ENCODE measurements at regions not wholly inside any gene's neighbourhood (a gene's known extent, or its start where the extent isn't known, plus 50 kb on each side); places are given as distances from the start of the nearest gene placed in this dataset.

DNA sequence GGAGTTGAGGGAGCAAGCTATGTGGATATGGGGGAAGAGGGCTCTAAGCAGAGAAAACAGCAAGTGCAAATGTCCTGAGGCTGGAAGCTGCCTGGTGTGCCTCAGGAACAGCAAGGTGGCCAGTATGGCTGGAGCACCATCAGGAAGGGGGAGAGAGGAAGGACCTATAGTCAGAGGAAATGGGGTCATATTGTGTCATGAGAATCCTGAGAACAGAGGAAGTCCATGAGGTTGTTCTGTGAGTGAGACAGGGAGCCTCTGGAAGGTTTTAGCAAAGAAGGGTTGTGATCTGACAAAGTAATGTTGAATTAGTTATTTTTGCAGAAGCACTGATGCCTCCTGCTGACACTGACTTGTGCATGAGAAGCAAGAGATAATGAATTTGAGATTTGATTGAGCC, 204.3 kb downstream of the PTEN start:
- no peak overlapping the region for H3K27ac Mint-ChIP-seq
- H3K9me3 Mint-ChIP-seq (ENCODE audit: low read depth) = no peaks in the 10 kb centered on the region
- H3K36me3 Mint-ChIP-seq (ENCODE audit: insufficient read depth) = no peaks in the 10 kb centered on the region
- DNase-seq (ENCODE audit: low spot score, unreplicated experiment) = no peak
- H3K4me1 Mint-ChIP-seq (ENCODE audit: low read depth) = peaks cover 10% of the 10 kb centered on the region
- no peak overlapping the region for H3K4me3 Mint-ChIP-seq (ENCODE audit: low read depth)
- TF ChIP-seq, protein P1, sequence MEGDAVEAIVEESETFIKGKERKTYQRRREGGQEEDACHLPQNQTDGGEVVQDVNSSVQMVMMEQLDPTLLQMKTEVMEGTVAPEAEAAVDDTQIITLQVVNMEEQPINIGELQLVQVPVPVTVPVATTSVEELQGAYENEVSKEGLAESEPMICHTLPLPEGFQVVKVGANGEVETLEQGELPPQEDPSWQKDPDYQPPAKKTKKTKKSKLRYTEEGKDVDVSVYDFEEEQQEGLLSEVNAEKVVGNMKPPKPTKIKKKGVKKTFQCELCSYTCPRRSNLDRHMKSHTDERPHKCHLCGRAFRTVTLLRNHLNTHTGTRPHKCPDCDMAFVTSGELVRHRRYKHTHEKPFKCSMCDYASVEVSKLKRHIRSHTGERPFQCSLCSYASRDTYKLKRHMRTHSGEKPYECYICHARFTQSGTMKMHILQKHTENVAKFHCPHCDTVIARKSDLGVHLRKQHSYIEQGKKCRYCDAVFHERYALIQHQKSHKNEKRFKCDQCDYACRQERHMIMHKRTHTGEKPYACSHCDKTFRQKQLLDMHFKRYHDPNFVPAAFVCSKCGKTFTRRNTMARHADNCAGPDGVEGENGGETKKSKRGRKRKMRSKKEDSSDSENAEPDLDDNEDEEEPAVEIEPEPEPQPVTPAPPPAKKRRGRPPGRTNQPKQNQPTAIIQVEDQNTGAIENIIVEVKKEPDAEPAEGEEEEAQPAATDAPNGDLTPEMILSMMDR (IDR thresholded peaks at IDR 0.05; ENCODE audit: unreplicated experiment) = no peak
- no peaks in the 10 kb centered on the region for H3K27me3 Mint-ChIP-seq

DNA sequence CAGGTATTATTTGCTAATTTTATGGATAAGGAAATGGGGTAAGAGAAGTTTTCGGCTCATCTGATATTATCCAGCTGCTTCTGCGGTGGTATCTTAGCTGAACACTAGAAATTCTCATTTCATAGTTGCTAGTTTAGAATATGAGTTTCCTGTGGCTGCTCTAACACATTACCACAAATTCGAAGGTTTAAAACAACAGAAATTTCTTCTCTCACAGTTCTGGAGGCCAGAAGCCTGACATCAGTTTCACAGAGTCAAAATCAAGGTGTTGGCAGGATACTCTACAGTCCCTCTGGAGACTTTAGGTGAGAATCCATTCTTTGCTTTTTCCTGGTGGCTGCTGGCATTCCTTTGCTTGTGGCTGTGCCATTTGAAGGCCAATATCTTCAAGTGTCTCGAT, 205.9 kb downstream of the PTEN start:
- H3K36me3 Mint-ChIP-seq (ENCODE audit: insufficient read depth) = no peaks in the 10 kb centered on the region
- no peak for DNase-seq (ENCODE audit: low spot score, unreplicated experiment)
- TF ChIP-seq, protein P1 (IDR thresholded peaks at IDR 0.05; ENCODE audit: unreplicated experiment) = no peak
- H3K4me3 Mint-ChIP-seq (ENCODE audit: low read depth) = no peak overlapping the region
- H3K27ac Mint-ChIP-seq = no peak overlapping the region
- H3K9me3 Mint-ChIP-seq (ENCODE audit: low read depth) = no peaks in the 10 kb centered on the region
- H3K4me1 Mint-ChIP-seq (ENCODE audit: low read depth) = no peaks in the 10 kb centered on the region
- no peaks in the 10 kb centered on the region for H3K27me3 Mint-ChIP-seq

DNA sequence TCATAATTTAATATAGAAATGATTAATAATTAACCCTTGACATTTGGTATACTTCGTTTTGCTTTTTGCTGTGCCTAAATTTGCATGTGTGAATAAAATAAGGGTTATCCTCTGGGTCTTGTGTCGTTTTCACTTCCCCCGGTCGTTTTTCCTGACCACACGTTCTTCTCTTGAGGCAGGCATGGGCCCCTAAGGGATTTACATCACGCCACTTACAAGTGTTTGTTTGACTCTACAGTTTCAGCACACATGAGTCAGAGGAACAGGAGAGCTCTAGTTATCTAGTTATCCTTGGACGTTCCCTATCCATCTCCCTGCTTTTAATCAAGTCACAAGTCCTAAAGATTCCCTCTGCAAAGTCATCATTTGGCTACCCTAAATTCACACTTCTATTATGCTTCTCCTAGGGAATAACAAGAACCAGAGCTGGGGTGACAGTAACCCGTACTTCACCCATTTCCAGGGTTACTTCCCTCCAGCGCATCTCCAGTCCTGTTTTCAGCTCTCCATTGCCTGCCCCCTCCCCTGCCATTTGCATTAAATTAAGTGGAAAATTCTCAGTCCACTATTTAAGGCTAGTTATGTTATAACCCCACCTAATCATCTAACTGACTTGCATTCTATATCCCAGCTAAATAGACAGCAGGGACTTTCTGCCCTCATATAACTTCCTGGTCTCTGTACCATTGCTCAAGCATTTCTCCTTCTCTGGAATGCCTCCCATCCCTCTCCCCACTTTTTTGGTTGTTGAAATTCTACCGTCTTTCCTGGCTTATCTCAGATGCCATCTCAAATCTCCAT, 206.9 kb downstream of the PTEN start:
- TF ChIP-seq, protein P1 (IDR thresholded peaks at IDR 0.05; ENCODE audit: unreplicated experiment) = no peak
- Mint-ChIP-seq H3K27me3 (no peaks in the 10 kb centered on the region), H3K4me3 (ENCODE audit: low read depth) (no peak overlapping the region), H3K36me3 (ENCODE audit: insufficient read depth) (no peaks in the 10 kb centered on the region), H3K9me3 (ENCODE audit: low read depth) (no peaks in the 10 kb centered on the region), H3K4me1 (ENCODE audit: low read depth) (no peaks in the 10 kb centered on the region), H3K27ac (no peak overlapping the region)
- no peak for DNase-seq (ENCODE audit: low spot score, unreplicated experiment)

DNA sequence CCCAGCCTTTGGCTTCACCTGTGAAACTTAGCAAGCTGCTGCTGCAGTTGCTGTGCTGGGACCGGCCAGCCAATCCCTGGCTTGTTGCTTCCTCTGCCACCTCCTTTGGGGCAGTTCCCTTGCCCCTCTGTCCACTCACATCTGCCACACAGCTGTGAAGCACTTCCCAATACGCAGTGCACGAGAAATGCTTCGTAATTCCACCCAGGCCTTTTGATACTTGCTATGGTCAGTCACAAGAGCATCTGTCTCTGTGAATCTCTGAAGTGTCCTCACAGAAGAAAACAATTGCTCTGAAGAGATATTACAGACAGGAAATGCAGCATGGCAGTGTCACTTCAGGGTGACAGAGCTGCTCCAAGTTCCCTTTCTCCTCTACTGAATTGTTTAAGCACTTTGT, 208.5 kb downstream of the PTEN start:
- Mint-ChIP-seq H3K4me3 (ENCODE audit: low read depth) (no peak overlapping the region), H3K9me3 (ENCODE audit: low read depth) (no peaks in the 10 kb centered on the region), H3K36me3 (ENCODE audit: insufficient read depth) (no peaks in the 10 kb centered on the region), H3K27ac (no peak overlapping the region), H3K4me1 (ENCODE audit: low read depth) (no peaks in the 10 kb centered on the region), H3K27me3 (no peaks in the 10 kb centered on the region)
- DNase-seq (ENCODE audit: low spot score, unreplicated experiment) = no peak
- TF ChIP-seq, protein P1 (IDR thresholded peaks at IDR 0.05; ENCODE audit: unreplicated experiment) = no peak

DNA sequence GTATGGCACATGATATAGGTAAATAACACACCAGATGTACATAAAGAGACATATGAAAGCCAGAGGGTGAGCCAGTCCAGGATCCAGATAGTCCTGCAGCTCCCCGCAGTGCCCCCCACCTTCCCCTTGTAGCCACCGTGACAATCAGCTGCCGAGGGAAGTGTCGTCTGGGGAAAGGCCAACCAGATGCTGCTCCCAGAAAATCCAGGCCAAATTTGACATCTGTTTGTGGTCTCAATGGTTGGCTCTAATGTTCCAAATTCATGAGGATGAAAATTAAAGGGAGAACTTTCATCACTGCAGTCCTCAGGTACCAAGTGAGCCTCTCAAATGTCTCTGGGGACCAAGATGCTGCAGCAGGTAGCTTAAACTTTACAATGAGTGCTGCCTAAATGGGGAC, 210.3 kb downstream of the PTEN start:
- no peaks in the 10 kb centered on the region for H3K9me3 Mint-ChIP-seq (ENCODE audit: low read depth)
- H3K36me3 Mint-ChIP-seq (ENCODE audit: insufficient read depth) = no peaks in the 10 kb centered on the region
- TF ChIP-seq, protein P1 (IDR thresholded peaks at IDR 0.05; ENCODE audit: unreplicated experiment) = no peak
- no peak overlapping the region for H3K4me3 Mint-ChIP-seq (ENCODE audit: low read depth)
- no peak overlapping the region for H3K27ac Mint-ChIP-seq
- no peak for DNase-seq (ENCODE audit: low spot score, unreplicated experiment)
- no peaks in the 10 kb centered on the region for H3K4me1 Mint-ChIP-seq (ENCODE audit: low read depth)
- no peaks in the 10 kb centered on the region for H3K27me3 Mint-ChIP-seq

Data from progenitor cell of endocrine pancreas (in vitro differentiated cells).